NCI-H2171 treated with DMSO at 0.1 percent for 48 hours (cell line): ENCODE measurements at regions not wholly inside any gene's neighbourhood (a gene's known extent, or its start where the extent isn't known, plus 50 kb on each side); places are given as distances from the start of the nearest gene placed in this dataset.
"Not testable (repeated sequence)": the region's sequence is repeated elsewhere in the genome, so short reads cannot be mapped to it uniquely, and the experiment has no call there.

Source experiments
- DNase-seq: peaks from one replicate; lab custom pipeline; 2025; lab: John Stamatoyannopoulos, UW

DNA sequence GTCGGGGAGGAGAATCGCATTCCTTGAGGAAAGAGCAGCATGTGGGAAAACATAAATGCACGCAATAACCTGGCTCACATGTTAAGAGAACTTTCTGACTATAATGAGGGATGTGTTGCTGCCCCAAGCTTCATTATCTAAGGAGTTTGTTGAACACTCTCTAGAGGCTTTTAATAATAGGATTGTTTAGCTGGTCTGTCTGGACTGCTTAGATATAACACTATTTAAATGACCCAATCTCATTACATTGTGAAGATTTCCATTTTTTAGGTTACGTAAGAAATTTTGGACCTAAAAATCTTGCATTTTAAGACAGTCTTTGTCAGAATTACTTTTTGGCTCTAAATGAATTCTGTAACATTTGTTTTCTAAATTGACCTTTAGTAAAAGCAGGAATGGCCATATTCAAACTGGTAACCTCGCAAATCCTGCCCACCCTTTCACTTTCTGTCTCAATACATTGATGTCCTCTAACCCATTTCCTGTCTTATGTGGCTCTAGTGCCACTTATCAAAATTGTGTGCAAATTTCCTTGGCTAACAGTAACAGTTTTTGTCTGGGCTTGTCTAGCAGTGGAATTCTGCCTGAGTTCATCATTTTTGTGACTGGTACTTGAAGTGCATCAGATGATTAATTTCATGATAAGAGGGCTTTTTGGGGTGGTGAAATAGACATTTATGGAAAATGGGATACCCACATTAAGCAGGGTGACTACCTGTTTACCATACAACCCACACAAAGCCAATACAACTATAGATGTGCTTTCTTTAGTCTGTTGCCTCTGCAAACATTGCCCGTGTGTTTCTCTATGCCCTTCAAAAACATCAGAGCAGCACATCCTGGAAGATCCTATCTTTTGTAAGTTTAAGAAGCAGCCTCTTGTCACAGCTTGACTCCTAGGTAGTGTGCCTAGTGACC, 61.6 kb upstream of the IKBKE start:
- not testable (repeated sequence) for DNase-seq

DNA sequence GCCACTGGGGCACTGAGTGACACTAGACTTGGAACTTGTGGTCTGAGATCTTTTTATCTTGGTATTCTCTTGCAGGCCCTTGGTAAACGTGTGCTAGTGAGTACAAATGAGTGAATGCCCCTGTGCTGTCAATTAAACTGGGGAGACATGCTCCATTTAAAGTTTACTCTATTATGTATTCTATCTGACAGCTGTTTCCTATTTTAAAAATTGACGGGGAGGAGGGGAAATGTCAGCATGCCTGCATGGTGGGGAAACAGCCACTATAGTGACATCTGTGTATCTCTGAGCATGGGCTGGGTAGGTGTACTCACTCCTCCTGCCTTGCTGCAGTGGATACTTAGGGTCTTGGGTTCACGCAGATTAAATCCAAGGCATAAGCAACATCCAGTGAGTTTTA, 59.0 kb upstream of the IKBKE start:
- DNase-seq = peak; percentile 77

DNA sequence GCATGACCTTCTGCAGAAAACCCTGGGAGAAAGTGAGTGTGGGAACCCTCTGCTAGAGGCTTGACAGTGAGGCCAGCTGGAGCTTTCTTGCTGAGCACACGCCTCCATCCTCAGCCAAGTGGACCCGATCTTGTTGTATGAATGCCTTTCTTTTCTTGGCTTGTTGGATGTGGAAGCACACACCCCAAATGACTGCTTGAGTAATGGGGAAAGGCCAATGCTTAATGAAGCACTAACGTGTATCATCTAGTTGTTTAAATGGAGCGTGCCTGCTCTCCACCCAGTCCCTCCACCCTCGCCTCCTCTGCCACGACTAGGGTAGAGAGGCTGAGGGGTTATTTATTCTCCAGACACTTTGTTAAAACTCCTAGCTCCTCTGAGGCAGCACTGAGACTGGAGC, 54.3 kb upstream of the IKBKE start:
- DNase-seq = no peak

DNA sequence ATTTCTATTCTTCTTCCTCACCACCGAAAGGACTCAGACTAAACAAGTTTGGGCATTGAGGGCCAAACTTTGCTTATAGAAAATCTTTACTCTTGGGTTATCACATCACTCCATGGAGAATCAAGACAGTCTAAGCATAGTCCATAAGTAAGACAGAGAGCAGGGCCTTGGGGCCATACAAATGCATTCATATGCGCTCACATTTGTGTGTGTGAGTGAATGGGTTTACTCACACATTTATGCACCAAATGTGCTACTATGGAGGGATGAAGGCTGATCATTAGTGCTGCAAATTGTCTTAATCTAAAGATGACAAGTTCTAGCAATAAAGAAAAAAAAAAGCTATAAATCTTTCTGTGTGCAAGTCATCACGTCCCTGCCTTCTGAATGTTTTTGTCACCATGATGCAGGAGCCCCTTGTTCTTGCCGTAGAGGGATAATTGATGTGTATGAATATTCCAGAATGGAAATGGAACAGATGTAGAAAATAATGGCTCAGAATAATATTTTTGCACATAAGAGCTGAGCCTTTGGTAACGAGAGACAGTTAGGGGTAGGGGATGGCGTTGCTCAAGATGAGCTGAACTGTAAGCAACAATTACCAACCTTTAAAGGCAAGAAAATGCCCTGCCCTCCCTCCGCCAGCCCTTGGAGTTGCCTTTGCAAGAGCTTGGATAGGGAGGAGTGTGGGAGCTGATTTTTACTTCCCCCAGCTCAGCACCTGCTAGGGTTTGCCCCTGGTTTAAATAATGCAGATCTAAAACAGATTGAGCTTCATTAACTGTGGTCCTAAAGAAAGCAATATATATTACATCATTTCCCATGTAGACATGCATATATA, 52.3 kb upstream of the IKBKE start:
- DNase-seq = no peak

DNA sequence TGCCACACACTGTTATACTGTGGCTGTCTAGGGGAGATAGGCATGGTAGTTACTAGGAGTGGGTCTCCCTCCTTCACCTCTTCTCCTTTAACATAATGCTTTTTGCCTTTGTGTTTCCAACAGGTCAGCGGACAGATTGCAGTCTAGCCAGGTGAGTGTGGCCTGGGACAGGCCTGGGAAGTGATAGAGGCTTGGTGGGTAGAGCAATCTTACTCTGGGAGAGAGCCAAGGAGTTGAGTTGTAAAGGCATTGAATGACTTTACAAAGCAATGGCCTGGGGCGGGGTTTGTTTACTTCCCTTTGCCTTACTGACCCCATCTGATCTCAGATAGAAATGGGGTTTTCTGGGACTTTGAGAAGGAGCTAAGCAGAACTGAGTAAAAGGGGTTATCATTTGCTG, 51.0 kb upstream of the IKBKE start:
- DNase-seq = no peak

DNA sequence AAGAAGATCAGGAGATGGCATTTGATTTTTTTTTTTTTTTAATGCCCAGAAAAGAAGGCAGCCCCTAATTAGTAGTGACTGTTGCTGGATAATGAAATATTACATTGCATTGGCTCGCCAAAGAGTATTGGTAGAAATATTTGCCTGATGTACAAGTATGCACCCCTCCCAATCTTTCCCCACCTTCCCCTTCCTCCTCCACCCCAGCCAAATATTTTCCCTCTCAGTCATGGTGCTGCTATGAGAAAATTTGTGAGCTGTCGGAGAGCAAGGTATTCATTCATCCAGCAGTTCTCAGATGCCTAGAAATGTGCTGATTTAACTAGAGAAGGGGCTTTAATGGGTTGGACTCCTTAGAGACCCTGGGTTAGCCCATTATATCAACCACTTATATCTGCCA, 50.5 kb upstream of the IKBKE start:
- DNase-seq = no peak

DNA sequence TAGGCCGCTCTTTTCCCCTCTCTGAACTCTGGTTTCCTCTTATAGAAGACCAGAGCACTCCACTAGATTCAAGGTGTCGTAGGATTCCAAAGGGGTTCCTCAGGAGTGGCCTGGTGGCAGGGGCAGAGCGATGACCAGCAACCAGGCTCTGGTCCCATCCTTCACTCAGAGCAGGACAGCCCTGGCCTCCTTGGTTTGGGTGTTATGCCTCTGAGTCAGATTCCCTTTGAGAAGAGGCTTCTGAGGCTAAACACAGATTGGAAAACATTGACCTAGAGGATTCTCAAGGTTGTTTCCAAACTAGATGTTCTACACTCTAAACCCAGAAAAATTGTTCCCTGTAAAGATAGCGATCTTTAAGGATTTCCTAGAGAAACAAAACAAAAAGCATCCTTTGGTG, 49.8 kb upstream of the IKBKE start:
- DNase-seq = no peak
